Activated CD4-positive, alpha-beta T cell treated with anti-CD3 and anti-CD28 coated beads, Interleukin-2, amount 10 ng/mL, durations not matched to agents 24 days and 14 days (primary cell): ENCODE measurements at regions not wholly inside any gene's neighbourhood (a gene's known extent, or its start where the extent isn't known, plus 50 kb on each side); places are given as distances from the start of the nearest gene placed in this dataset.

Source experiments
- DNase-seq: peaks from one replicate; pipeline ENCODE4 v3.0.0; 2022
- H3K27ac Mint-ChIP-seq: one replicate; pipeline ENCODE4 v1.8.0; 2022; ENCODE audit warnings: mild to moderate bottlenecking, mixed read lengths
- H3K27me3 Mint-ChIP-seq: one replicate; pipeline ENCODE4 v1.8.0; 2022; ENCODE audit warnings: mixed read lengths
- H3K36me3 Mint-ChIP-seq: one replicate; pipeline ENCODE4 v1.8.0; 2022; ENCODE audit warnings: low read depth, mild to moderate bottlenecking, mixed read lengths
- H3K4me1 Mint-ChIP-seq: one replicate; pipeline ENCODE4 v1.8.0; 2021; ENCODE audit warnings: mixed read lengths
- H3K4me3 Mint-ChIP-seq: one replicate; pipeline ENCODE4 v1.8.0; 2022; ENCODE audit warnings: mild to moderate bottlenecking, moderate library complexity, mixed read lengths
- H3K9me3 Mint-ChIP-seq: one replicate; pipeline ENCODE4 v1.8.0; 2021; ENCODE audit warnings: mixed read lengths
- intact Hi-C: fragments of 100-400 bp; cut with micrococcal nuclease; formaldehyde crosslinking; loops from one replicate; pipeline ENCODE4 v1.15.1; 2023

- intact Hi-C loops: no loop called here
- Mint-ChIP-seq H3K27me3 (no peaks in the 10 kb centered on the region), H3K27ac (no peak overlapping the region), H3K36me3 (no peaks in the 10 kb centered on the region), H3K9me3 (no peaks in the 10 kb centered on the region), H3K4me1 (peaks cover 11% of the 10 kb centered on the region), H3K4me3 (no peak overlapping the region)
- no peak for DNase-seq
Measured at GRCh38 chr13:74005320-74006157, 128.7 kb downstream of the KLF12 start.

- H3K27ac Mint-ChIP-seq: no peak overlapping the region
- no peak for DNase-seq
- intact Hi-C loops: no loop called here
- peaks cover 10% of the 10 kb centered on the region for H3K4me1 Mint-ChIP-seq
- H3K9me3 Mint-ChIP-seq: no peaks in the 10 kb centered on the region
- H3K27me3 Mint-ChIP-seq: no peaks in the 10 kb centered on the region
- H3K36me3 Mint-ChIP-seq: no peaks in the 10 kb centered on the region
- no peak overlapping the region for H3K4me3 Mint-ChIP-seq
Measured at GRCh38 chr13:74004109-74004508, 130.1 kb downstream of the KLF12 start.

GRCh38 chr13:74003374-74003773 lies 130.8 kb downstream of the KLF12 start:
- no peak overlapping the region for H3K4me3 Mint-ChIP-seq
- no peaks in the 10 kb centered on the region for H3K27me3 Mint-ChIP-seq
- DNase-seq: no peak
- no peak overlapping the region for H3K27ac Mint-ChIP-seq
- peaks cover 15% of the 10 kb centered on the region for H3K4me1 Mint-ChIP-seq
- intact Hi-C loops: no loop called here
- H3K36me3 Mint-ChIP-seq: no peaks in the 10 kb centered on the region
- H3K9me3 Mint-ChIP-seq: no peaks in the 10 kb centered on the region

DNA sequence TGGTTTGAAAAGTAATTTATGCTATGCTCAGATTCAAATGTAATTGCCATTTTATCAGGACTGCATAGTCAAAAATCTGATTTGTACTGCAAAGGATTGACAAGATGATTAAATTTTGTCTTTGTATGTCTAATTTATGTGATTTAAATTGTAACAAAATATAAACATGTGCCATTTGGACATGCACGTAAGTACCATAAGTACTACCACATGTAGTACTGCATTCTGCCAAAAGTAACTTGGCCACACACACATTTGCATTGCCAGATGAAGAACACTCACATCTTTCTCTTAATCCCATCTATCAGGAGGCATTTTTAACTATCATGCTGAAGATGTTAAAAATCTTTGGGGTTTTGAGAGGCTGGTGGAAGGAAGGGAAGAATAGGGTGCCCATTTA lies 133.3 kb downstream of the KLF12 start:
- DNase-seq: no peak
- H3K27ac Mint-ChIP-seq: no peak overlapping the region
- H3K27me3 Mint-ChIP-seq: no peaks in the 10 kb centered on the region
- H3K4me1 Mint-ChIP-seq: peaks cover 9% of the 10 kb centered on the region
- H3K4me3 Mint-ChIP-seq: no peak overlapping the region
- intact Hi-C loops: no loop called here
- H3K36me3 Mint-ChIP-seq: no peaks in the 10 kb centered on the region
- H3K9me3 Mint-ChIP-seq: no peaks in the 10 kb centered on the region

DNA sequence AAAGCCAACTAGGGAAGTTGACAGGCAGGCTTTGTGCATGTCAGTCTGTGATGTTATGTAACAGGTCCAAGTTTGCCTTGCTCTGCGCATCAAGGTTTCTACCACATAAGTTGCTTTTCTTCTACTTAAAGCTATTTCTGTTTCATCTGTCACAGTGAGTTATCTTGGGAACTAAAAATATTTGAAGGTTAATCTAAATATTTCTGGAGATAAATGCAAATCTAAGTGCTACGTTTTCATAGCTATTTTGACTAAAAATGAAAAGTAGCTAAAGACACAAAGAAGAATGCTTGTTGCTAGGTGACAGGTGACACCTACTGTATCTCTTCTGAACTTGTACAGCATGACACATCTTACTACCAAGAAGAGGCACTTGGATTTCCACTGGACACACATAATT lies 135.6 kb downstream of the KLF12 start:
- peak overlapping the region; percentile 20 for H3K27ac Mint-ChIP-seq
- H3K4me1 Mint-ChIP-seq: peaks cover 10% of the 10 kb centered on the region
- no peak overlapping the region for H3K4me3 Mint-ChIP-seq
- intact Hi-C loops: no loop called here
- H3K9me3 Mint-ChIP-seq: no peaks in the 10 kb centered on the region
- DNase-seq: no peak
- H3K36me3 Mint-ChIP-seq: peaks cover 3% of the 10 kb centered on the region
- H3K27me3 Mint-ChIP-seq: no peaks in the 10 kb centered on the region

- Mint-ChIP-seq H3K27ac (no peak overlapping the region), H3K4me3 (no peak overlapping the region), H3K9me3 (no peaks in the 10 kb centered on the region), H3K4me1 (peaks cover 10% of the 10 kb centered on the region), H3K27me3 (no peaks in the 10 kb centered on the region), H3K36me3 (peaks cover 5% of the 10 kb centered on the region)
- intact Hi-C loops: no loop called here
- DNase-seq: no peak
Measured at GRCh38 chr13:73997964-73998363, 136.2 kb downstream of the KLF12 start.

DNA sequence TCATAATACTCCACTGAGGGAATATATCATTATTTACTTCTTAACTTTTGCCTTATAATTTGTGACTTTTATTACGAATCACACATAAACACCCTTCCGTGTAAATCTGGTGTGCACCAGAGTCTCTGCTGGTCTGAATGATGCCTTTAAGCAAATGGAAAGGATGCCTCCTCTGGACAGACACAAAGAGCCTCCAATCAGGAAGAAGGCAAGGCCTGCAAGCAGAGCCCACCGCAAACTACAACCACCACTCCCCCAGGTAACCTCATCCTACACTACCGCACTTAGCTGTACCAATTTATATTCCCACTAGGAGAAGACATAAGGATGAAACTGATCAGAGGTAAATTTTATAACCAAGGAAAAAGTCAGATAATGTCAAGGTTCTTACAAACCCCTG lies 137.6 kb downstream of the KLF12 start:
- no peaks in the 10 kb centered on the region for H3K9me3 Mint-ChIP-seq
- peaks cover 5% of the 10 kb centered on the region for H3K36me3 Mint-ChIP-seq
- DNase-seq: no peak
- no peak overlapping the region for H3K4me3 Mint-ChIP-seq
- no peaks in the 10 kb centered on the region for H3K27me3 Mint-ChIP-seq
- intact Hi-C loops: no loop called here
- no peak overlapping the region for H3K27ac Mint-ChIP-seq
- peaks cover 10% of the 10 kb centered on the region for H3K4me1 Mint-ChIP-seq

GRCh38 chr13:73995736-73996135 lies 138.5 kb downstream of the KLF12 start:
- H3K4me3 Mint-ChIP-seq: no peak overlapping the region
- H3K27ac Mint-ChIP-seq: no peak overlapping the region
- peaks cover 10% of the 10 kb centered on the region for H3K4me1 Mint-ChIP-seq
- no peaks in the 10 kb centered on the region for H3K9me3 Mint-ChIP-seq
- H3K36me3 Mint-ChIP-seq: peaks cover 7% of the 10 kb centered on the region
- no peaks in the 10 kb centered on the region for H3K27me3 Mint-ChIP-seq
- DNase-seq: no peak
- intact Hi-C loops: no loop called here

- Mint-ChIP-seq H3K9me3 (no peaks in the 10 kb centered on the region), H3K27me3 (no peaks in the 10 kb centered on the region), H3K36me3 (peaks cover 7% of the 10 kb centered on the region), H3K4me1 (peaks cover 11% of the 10 kb centered on the region), H3K27ac (no peak overlapping the region), H3K4me3 (no peak overlapping the region)
- intact Hi-C loops: no loop called here
- DNase-seq: no peak
Measured at GRCh38 chr13:73993661-73994060, 140.5 kb downstream of the KLF12 start.

DNA sequence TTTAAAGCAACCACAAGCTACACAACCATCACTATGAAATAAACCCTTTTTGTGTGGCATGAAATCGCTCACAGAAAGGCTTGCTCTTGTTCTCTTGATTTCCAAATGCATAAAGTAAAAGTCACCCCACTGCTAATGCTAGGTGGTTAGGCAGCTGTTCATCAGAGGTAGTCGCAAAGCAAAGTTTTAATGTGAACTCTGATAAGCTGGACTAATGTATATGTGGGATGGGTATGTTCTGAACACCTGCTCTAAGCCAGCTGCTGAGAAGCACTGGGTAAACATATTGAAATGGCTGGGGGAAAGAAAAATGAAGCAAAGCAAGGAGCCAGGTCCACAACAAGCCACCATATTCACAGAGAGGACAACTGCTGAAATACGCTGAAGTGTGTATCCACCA lies 142.3 kb downstream of the KLF12 start:
- H3K27ac Mint-ChIP-seq: no peak overlapping the region
- intact Hi-C loops: no loop called here
- no peaks in the 10 kb centered on the region for H3K9me3 Mint-ChIP-seq
- DNase-seq: no peak
- no peaks in the 10 kb centered on the region for H3K27me3 Mint-ChIP-seq
- peaks cover 17% of the 10 kb centered on the region for H3K4me1 Mint-ChIP-seq
- H3K4me3 Mint-ChIP-seq: no peak overlapping the region
- peaks cover 7% of the 10 kb centered on the region for H3K36me3 Mint-ChIP-seq

GRCh38 chr13:73991384-73991783 lies 142.8 kb downstream of the KLF12 start:
- no peak for DNase-seq
- peaks cover 7% of the 10 kb centered on the region for H3K36me3 Mint-ChIP-seq
- intact Hi-C loops: no loop called here
- H3K27ac Mint-ChIP-seq: no peak overlapping the region
- peaks cover 20% of the 10 kb centered on the region for H3K4me1 Mint-ChIP-seq
- no peaks in the 10 kb centered on the region for H3K27me3 Mint-ChIP-seq
- H3K4me3 Mint-ChIP-seq: no peak overlapping the region
- no peaks in the 10 kb centered on the region for H3K9me3 Mint-ChIP-seq

- peaks cover 36% of the 10 kb centered on the region for H3K4me1 Mint-ChIP-seq
- no peak for DNase-seq
- no peak overlapping the region for H3K27ac Mint-ChIP-seq
- intact Hi-C loops: loop anchor here (5.0 kb wide), 2 partner anchors 42 to 253 kb away; no protein-coding TSS in a partner anchor
- peaks cover 15% of the 10 kb centered on the region for H3K36me3 Mint-ChIP-seq
- no peaks in the 10 kb centered on the region for H3K9me3 Mint-ChIP-seq
- H3K4me3 Mint-ChIP-seq: no peak overlapping the region
- H3K27me3 Mint-ChIP-seq: no peaks in the 10 kb centered on the region
Measured at GRCh38 chr13:73989244-73989843, 144.9 kb downstream of the KLF12 start.

GRCh38 chr13:73988461-73988860 lies 145.7 kb downstream of the KLF12 start:
- DNase-seq: no peak
- Mint-ChIP-seq H3K27me3 (no peaks in the 10 kb centered on the region), H3K27ac (no peak overlapping the region), H3K9me3 (no peaks in the 10 kb centered on the region), H3K36me3 (peaks cover 11% of the 10 kb centered on the region), H3K4me3 (no peak overlapping the region), H3K4me1 (peaks cover 35% of the 10 kb centered on the region)
- intact Hi-C loops: loop anchor here (5.0 kb wide), 2 partner anchors 41 to 254 kb away; no protein-coding TSS in a partner anchor

DNA sequence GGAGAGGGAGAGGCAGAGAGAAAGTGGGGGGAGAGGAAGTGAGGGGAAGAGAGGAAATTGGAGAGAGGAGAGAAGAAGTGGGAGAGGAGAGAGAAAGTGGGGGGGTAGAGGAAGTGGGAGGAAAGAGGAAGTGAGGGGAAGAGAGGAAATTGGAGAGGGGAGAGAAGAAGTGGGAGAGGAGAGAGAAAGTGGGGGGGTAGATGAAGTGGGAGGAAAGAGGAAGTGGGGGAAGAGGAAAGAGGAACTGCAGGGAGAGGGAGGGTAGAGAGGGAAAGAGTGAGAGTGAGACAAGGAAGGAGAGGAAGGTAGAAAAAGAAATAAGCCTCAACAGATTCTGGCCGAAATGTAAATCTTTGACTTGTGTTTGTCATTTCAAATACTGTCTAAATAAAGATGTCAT lies 146.6 kb downstream of the KLF12 start:
- Mint-ChIP-seq H3K4me3 (no peak overlapping the region), H3K4me1 (peaks cover 35% of the 10 kb centered on the region), H3K9me3 (no peaks in the 10 kb centered on the region), H3K27ac (no peak overlapping the region), H3K36me3 (peaks cover 9% of the 10 kb centered on the region), H3K27me3 (no peaks in the 10 kb centered on the region)
- intact Hi-C loops: loop anchor here (5.0 kb wide), 2 partner anchors 40 to 255 kb away; no protein-coding TSS in a partner anchor
- DNase-seq: no peak
